ENCODE measurements at regions not wholly inside any gene's neighbourhood (a gene's known extent, or its start where the extent isn't known, plus 50 kb on each side); places are given as distances from the start of the nearest gene placed in this dataset.

GRCh38 chr3:67739851-67740250 lies 85.4 kb upstream of the SUCLG2 start:
- TF ChIP-seq SIN3A (IDR thresholded peaks at IDR 0.05; ENCODE audit: borderline replicate concordance, insufficient read depth, low read length) = no peak
- no peak for TF ChIP-seq POLR2AphosphoS5 (IDR thresholded peaks at IDR 0.05; ENCODE audit: low read depth, low read length)
- TF ChIP-seq REST (IDR thresholded peaks at IDR 0.05; ENCODE audit: insufficient read depth in 1 of 2, low read depth in 2 of 2, low read length in 2 of 2) = no peak
